ENCODE measurements at regions not wholly inside any gene's neighbourhood (a gene's known extent, or its start where the extent isn't known, plus 50 kb on each side); places are given as distances from the start of the nearest gene placed in this dataset.

- DNase-seq = no peak
- Histone ChIP-seq H2AFZ (ENCODE audit: low read length) (no peak overlapping the region), H3K9me3 (replicated peaks; ENCODE audit: insufficient read depth, low read length) (no peaks in the 10 kb centered on the region), H3K27ac (ENCODE audit: low read length) (no peak overlapping the region), H3K4me2 (ENCODE audit: low read depth, low read length) (no peak overlapping the region), H4K20me1 (ENCODE audit: insufficient read depth, low read length) (no peaks in the 10 kb centered on the region), H3K9ac (ENCODE audit: low read length) (no peak overlapping the region), H3K79me2 (ENCODE audit: low read length) (no peaks in the 10 kb centered on the region), H3K9me2 (replicated peaks; ENCODE audit: insufficient read depth, low read length) (no peaks in the 10 kb centered on the region), H3K4me3 (ENCODE audit: low read length) (no peak overlapping the region), H3K27me3 (replicated peaks; ENCODE audit: insufficient read depth, low read length) (no peaks in the 10 kb centered on the region), H3K36me3 (replicated peaks; ENCODE audit: insufficient read depth, low read length) (no peaks in the 10 kb centered on the region), H3F3A (ENCODE audit: insufficient read depth, low read length) (no peaks in the 10 kb centered on the region), H3K4me1 (ENCODE audit: low read length) (no peaks in the 10 kb centered on the region)
- TF ChIP-seq EZH2phosphoT487 (IDR thresholded peaks at IDR 0.05; ENCODE audit: low read length) = no peak
- TF ChIP-seq, protein P1, sequence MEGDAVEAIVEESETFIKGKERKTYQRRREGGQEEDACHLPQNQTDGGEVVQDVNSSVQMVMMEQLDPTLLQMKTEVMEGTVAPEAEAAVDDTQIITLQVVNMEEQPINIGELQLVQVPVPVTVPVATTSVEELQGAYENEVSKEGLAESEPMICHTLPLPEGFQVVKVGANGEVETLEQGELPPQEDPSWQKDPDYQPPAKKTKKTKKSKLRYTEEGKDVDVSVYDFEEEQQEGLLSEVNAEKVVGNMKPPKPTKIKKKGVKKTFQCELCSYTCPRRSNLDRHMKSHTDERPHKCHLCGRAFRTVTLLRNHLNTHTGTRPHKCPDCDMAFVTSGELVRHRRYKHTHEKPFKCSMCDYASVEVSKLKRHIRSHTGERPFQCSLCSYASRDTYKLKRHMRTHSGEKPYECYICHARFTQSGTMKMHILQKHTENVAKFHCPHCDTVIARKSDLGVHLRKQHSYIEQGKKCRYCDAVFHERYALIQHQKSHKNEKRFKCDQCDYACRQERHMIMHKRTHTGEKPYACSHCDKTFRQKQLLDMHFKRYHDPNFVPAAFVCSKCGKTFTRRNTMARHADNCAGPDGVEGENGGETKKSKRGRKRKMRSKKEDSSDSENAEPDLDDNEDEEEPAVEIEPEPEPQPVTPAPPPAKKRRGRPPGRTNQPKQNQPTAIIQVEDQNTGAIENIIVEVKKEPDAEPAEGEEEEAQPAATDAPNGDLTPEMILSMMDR (IDR thresholded peaks at IDR 0.05; ENCODE audit: low read length) = no peak
- TF ChIP-seq EZH2 (optimal IDR thresholded peaks at IDR 0.05; ENCODE audit: low read depth, low read length) = no peak
Measured at GRCh38 chr3:159171333-159171732, 369.5 kb downstream of the MFSD1 start.

GRCh38 chr3:159172473-159172872 lies 370.6 kb downstream of the MFSD1 start:
- H3K27ac ChIP-seq (ENCODE audit: low read length) = no peak overlapping the region
- H3K36me3 ChIP-seq (replicated peaks; ENCODE audit: insufficient read depth, low read length) = no peaks in the 10 kb centered on the region
- TF ChIP-seq EZH2phosphoT487 (IDR thresholded peaks at IDR 0.05; ENCODE audit: low read length) (no peak), EZH2 (optimal IDR thresholded peaks at IDR 0.05; ENCODE audit: low read depth, low read length) (no peak)
- TF ChIP-seq, protein P1 (IDR thresholded peaks at IDR 0.05; ENCODE audit: low read length) = no peak
- no peaks in the 10 kb centered on the region for H3K79me2 ChIP-seq (ENCODE audit: low read length)
- H3K4me2 ChIP-seq (ENCODE audit: low read depth, low read length) = no peak overlapping the region
- no peaks in the 10 kb centered on the region for H3K4me1 ChIP-seq (ENCODE audit: low read length)
- H3K9ac ChIP-seq (ENCODE audit: low read length) = no peak overlapping the region
- H3K27me3 ChIP-seq (replicated peaks; ENCODE audit: insufficient read depth, low read length) = no peaks in the 10 kb centered on the region
- H3F3A ChIP-seq (ENCODE audit: insufficient read depth, low read length) = no peaks in the 10 kb centered on the region
- H3K9me2 ChIP-seq (replicated peaks; ENCODE audit: insufficient read depth, low read length) = no peaks in the 10 kb centered on the region
- H3K9me3 ChIP-seq (replicated peaks; ENCODE audit: insufficient read depth, low read length) = no peaks in the 10 kb centered on the region
- H2AFZ ChIP-seq (ENCODE audit: low read length) = no peak overlapping the region
- no peak for DNase-seq
- no peak overlapping the region for H3K4me3 ChIP-seq (ENCODE audit: low read length)
- H4K20me1 ChIP-seq (ENCODE audit: insufficient read depth, low read length) = no peaks in the 10 kb centered on the region

GRCh38 chr3:159174715-159175692 lies 373.1 kb downstream of the MFSD1 start:
- no peak for DNase-seq
- Histone ChIP-seq H3K79me2 (ENCODE audit: low read length) (no peaks in the 10 kb centered on the region), H3K36me3 (replicated peaks; ENCODE audit: insufficient read depth, low read length) (no peaks in the 10 kb centered on the region), H3K4me1 (ENCODE audit: low read length) (no peaks in the 10 kb centered on the region), H3K4me3 (ENCODE audit: low read length) (no peak overlapping the region), H3K9me2 (replicated peaks; ENCODE audit: insufficient read depth, low read length) (no peaks in the 10 kb centered on the region), H4K20me1 (ENCODE audit: insufficient read depth, low read length) (no peaks in the 10 kb centered on the region), H3F3A (ENCODE audit: insufficient read depth, low read length) (no peaks in the 10 kb centered on the region), H3K9ac (ENCODE audit: low read length) (no peak overlapping the region), H3K4me2 (ENCODE audit: low read depth, low read length) (no peak overlapping the region), H2AFZ (ENCODE audit: low read length) (no peak overlapping the region), H3K9me3 (replicated peaks; ENCODE audit: insufficient read depth, low read length) (no peaks in the 10 kb centered on the region), H3K27ac (ENCODE audit: low read length) (no peak overlapping the region), H3K27me3 (replicated peaks; ENCODE audit: insufficient read depth, low read length) (no peaks in the 10 kb centered on the region)
- TF ChIP-seq EZH2phosphoT487 (IDR thresholded peaks at IDR 0.05; ENCODE audit: low read length) = no peak

Data from MM.1S (cell line).